T47D (cell line): ENCODE measurements at regions not wholly inside any gene's neighbourhood (a gene's known extent, or its start where the extent isn't known, plus 50 kb on each side); places are given as distances from the start of the nearest gene placed in this dataset.
A peak's percentile ranks its signal among the peaks of the same experiment; 100 is the strongest.

Experiments used
- DNase-seq, 2 experiments: peaks; one replicate each; pipeline versions ENCODE4 v3.0.0 to v3.0.0-alpha.2; 2011 to 2012; ENCODE audit warnings: low read depth in 1 of 2, low spot score in 1 of 2
- JUND ChIP-seq: IDR thresholded peaks from 2 replicates; pipeline ENCODE4 v1.6.1; 2012; ENCODE audit warnings: low read depth
- in situ Hi-C: cut with HindIII; loops from 2 replicates; pipeline ENCODE4 v1.10.0; 2016; ENCODE audit warnings: low sequenced_read_pairs, low pct_unique_long_range_greater_than_20kb

DNA sequence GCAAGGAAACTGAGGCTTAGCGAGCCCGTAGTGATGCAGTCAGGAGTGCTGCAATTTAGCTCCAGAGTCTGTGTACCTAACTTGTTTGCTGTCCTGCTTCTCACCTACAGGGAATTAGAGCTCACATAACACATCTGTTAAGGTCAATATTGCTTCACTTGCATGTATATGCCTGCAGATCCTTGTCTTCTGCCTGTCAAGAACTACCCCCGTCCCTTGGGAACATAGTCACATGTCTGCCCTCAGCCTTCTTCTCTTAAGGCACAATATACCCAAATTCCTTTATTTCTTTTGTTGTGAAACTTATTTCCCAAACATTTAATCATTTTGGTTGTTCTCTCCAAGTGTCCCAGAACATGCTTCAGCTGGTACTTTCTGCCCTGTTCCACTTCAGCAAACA is 103.3 kb upstream of the LEF1 start:
- TF ChIP-seq JUND: no peak
- peak in 1 of 2 experiments; percentile 51 for DNase-seq
- in situ Hi-C loops: no loop called here

DNA sequence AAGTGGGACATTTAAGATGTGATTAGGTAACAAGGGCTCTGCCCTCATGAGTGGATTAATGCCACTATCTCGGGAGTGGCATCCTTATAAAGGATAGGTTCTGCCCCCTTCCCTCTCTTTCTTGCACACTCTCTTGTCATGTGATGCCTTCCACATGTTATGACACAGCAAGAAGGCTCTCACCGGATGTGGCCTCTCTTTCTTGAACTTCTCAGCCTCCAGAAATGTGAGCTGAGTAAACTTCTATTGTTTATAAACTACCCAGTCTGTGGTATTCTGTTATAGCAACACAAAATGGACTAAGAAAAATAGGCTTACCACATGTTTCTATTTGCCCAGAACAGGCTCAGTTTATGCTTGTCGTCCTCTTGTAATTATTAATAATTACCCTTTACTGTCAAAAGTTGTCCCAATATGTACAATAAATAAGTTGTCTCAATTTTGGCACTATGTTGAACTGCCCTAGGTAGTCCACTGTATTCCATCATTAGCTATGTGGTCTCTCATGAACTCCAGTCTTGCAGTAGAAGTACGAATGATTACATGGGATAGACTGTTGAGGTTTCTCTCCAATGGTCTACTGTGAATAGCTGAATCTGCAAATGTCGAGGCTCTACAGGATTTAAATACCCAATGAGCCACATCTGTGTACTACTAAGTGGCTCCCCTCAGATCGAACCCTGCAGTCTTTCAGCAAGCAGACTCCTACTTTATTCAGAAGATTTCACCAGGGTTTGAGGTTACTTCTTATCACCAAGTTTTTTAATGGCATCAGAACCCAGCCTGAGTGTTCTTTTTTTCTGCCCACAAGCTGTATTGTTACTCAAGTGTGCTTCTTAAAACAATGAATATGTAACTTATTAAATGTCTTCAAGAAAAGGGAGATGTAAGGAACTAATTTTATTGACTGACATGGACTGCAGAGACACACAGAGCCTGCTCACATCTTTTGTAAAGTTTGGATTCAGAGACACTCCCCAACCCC is 102.0 kb upstream of the LEF1 start:
- no peak for TF ChIP-seq JUND
- in situ Hi-C loops: no loop called here
- DNase-seq: no peak

DNA sequence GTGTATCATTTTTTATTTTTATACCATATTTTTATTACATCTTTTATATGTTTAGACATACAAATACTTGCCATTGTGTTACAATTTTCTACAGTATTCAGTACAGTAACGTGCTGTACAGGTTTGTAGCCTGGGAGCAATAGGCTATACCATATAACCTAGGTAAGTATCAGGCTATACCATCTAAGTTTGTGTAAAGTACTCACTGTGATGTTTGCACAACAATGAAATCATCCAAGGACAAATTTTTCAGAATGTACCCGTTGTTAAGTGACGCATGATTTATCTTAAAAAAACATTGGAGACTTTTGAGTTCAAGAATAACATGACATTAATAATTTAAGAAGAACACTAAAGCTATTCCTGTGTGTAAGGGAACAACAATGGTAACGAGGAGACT is 96.0 kb upstream of the LEF1 start:
- DNase-seq: peak in 1 of 2 experiments; percentile 45
- TF ChIP-seq JUND: no peak
- in situ Hi-C loops: no loop called here

DNA sequence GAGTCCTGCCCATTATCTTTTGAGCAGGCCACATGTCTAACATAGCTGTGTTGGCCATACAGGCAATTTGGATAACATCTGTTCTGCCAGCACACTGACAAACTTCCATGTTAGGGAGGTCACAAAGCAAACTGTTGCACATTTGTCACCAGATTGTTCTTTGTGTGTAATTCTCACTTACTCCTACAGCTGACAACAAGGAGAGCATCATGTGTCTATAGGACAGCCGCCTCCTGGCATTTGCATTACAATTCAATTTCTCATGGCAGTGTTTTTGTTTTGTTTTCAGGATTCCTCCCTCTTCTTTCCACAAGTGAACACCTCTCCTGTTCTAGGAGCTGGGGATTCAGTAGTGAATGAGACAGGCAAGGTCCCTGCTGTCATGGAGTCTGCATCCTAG is 94.3 kb upstream of the LEF1 start:
- no peak for DNase-seq
- in situ Hi-C loops: no loop called here

DNA sequence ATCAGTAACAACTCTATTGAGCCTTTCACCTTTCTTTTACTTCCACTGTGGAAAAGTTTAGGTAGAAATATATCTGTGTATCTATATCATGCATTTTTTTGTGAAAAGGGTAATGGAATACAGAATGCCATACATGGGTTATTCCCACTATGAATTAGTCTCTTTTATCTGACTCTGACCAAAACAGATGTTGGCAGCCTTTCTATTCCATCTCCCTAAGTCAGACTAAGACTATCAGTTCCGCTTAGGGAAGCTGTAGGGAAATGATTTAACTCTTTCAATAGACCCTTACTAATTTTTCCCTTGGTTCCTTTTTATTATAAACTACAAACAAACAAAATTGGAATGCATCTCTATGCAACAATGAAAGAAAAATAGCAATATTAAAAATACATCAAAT is 92.3 kb upstream of the LEF1 start:
- DNase-seq: no peak
- TF ChIP-seq JUND: no peak
- in situ Hi-C loops: no loop called here

More for the DNA sequence above, 94.3 kb upstream of the LEF1 start:
- no peak for TF ChIP-seq JUND

DNA sequence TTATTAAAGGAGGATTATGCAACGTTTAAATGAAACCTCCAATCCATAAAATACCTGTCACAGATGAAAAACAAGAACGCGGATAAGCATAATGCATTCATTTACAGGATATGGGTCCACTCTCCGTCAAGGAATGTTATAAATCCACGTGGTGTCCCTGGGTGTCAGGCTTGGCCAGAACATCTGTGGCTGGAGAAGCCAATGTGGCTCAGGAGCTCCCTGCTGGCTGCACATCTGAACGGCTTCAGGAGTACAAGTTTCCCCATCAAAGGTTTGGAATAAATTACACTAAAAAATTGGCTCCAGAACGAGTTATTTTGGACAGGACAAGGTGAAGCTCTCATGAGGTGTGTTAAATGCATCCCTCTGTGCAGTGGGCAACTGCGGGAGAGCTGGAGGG is 87.8 kb upstream of the LEF1 start:
- in situ Hi-C loops: no loop called here
- no peak for TF ChIP-seq JUND
- no peak for DNase-seq

DNA sequence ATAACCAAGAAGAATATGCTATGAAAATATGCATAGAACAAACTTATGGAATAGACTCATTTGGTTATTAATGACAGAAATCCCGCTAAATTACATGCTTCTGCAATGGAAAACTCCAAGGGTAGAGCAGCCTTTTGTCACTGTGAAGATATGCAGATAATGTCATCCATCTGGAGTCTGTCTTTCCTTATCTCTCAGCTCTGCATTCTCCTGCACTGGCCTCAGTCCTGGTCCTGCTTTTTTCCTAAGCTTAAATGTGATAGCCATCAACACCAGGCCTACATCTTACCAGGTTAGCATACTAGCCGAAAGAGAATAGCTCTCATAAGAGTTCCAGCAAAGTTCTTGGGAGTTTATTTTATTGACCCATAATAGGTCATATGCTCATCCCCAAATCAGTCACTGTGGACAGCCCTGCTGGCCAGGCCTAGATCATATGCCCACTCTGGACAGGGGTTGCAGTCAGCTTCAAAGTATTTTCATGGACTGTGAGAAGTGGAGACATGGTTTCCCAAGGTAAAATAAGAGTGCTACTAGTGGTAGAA is 86.5 kb upstream of the LEF1 start:
- in situ Hi-C loops: no loop called here
- no peak for TF ChIP-seq JUND
- no peak for DNase-seq

DNA sequence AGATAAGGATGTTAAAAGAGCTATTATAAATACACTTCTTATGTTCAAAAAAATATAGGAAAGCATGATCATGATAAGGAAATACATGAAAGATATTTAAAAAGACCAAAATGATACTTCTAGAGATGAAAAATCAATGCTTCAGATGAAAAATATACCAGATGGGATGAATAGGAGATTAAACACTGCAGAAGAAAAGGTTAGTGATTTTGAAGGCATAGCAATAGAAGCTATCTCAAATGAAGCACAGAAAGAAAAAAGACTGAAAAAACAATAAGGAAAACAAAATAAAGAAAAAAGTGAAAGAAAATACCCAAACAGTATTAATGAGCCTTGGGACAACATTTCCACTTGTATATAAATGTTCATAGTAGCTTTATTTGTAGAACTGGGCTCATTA is 80.7 kb upstream of the LEF1 start:
- DNase-seq: no peak
- in situ Hi-C loops: no loop called here
- TF ChIP-seq JUND: no peak

DNA sequence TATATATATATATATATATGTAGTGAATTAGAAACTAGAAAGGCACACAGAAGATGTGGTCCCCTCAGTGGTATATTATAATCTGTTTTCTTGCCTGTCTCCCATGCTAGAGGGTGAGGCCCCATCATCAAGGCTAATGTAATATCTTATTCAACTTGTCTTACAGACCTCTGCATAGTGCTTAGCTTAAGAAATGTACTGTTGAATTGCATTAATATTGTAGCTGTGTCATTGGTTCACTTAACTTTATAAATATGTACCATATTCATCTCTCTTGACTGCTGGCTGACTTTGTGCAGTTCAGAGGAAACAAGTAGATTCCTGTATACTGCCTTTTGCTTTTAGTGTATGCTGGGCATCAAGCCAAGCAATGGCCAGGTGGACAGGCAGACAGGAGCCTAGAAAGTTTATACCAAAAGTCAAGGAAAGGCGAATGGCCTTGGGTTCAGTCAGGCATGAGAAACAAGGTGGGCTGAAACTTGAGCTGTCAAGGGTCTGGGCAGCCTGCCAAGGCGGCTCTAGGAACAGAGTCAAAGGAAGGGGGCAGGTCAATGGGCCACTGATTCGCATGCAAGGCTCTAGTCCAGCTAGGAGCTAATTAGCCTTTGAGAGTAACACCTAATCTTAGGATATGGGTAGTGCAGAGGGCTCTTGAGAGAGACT is 78.8 kb upstream of the LEF1 start:
- no peak for TF ChIP-seq JUND
- DNase-seq: no peak
- in situ Hi-C loops: no loop called here

DNA sequence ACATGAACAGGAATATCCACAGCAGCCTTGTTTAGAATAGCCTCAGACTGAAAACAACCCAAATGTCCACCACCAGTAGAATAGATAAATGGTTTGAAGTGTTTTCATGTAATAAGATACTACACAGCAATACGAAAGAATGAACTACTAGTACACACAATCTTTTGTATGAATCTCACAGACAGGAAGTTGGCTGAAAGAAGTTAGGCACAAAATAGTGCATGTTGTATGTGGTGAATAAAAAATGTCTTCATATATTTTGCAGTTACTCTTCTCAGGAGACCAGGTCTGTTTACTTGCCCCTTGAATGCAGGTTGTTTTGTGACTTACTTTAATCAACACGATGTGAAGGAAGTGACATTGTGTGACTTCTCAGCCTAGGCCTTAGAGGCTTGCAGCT is 75.9 kb upstream of the LEF1 start:
- no peak for TF ChIP-seq JUND
- no peak for DNase-seq
- in situ Hi-C loops: no loop called here

DNA sequence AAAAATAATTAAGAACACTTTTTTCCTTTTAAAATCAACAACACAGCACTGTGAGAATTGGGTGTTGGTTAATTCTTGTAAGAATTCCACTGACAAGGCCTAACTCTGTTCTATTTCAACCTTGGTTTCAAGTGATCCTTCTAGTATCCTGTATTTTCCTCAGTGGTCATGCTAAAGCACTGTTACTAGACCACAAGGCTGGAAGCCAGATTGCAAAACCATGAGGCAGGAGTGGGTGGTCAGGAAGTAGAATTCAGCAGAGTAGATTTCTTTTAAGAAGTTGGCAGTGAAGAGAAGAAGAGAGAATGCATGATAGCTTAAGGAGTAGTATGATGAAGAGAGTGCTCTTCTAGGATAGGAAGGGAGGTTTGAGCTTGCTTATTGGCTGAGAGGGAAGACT is 71.6 kb upstream of the LEF1 start:
- in situ Hi-C loops: no loop called here
- TF ChIP-seq JUND: no peak
- no peak for DNase-seq

DNA sequence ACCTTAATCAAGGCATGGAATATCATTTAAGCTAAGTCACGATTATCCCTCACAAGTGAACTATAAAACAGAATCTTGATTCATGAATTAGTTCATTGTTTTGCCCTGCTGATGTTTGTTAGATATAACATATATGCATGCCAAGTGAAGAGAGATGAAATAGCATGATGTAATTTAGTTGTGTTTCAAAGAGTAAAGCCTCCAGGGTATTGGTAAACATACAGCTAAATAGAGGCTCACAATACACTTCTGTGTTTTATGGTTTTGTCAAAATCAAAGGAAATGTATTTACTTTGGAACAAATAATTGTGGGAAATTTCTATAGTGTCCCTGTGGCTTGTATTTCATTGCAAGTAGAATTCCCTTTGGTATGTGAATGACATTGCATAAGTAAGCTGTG is 69.0 kb upstream of the LEF1 start:
- in situ Hi-C loops: no loop called here
- peak in 1 of 2 experiments; percentile 36 for DNase-seq
- TF ChIP-seq JUND: no peak

DNA sequence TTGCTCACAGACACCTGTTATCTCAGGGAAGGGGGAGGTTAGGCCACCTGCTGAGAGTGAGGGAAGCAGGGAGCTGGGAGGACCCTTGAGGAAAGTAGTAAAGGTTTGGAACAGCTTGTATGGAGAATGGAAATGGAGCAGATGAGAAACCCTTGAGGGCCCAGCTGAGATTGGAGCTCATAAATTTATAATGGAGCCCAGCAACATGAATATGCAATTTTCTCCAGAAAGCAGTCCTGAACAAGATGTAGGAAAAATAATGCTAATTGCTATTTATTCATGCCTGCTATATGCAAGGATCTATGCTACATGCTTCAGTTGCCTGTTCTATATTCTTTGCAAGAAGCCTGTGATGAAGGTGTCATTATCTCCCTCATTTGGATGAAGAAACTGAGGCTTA is 67.5 kb upstream of the LEF1 start:
- in situ Hi-C loops: no loop called here
- DNase-seq: no peak
- no peak for TF ChIP-seq JUND
